NCI-H2081 treated with DMSO at 0.1 percent for 48 hours (cell line): ENCODE measurements at regions not wholly inside any gene's neighbourhood (a gene's known extent, or its start where the extent isn't known, plus 50 kb on each side); places are given as distances from the start of the nearest gene placed in this dataset.

Experiments
- DNase-seq: peaks from one replicate; lab custom pipeline; 2025; lab: John Stamatoyannopoulos, UW

DNA sequence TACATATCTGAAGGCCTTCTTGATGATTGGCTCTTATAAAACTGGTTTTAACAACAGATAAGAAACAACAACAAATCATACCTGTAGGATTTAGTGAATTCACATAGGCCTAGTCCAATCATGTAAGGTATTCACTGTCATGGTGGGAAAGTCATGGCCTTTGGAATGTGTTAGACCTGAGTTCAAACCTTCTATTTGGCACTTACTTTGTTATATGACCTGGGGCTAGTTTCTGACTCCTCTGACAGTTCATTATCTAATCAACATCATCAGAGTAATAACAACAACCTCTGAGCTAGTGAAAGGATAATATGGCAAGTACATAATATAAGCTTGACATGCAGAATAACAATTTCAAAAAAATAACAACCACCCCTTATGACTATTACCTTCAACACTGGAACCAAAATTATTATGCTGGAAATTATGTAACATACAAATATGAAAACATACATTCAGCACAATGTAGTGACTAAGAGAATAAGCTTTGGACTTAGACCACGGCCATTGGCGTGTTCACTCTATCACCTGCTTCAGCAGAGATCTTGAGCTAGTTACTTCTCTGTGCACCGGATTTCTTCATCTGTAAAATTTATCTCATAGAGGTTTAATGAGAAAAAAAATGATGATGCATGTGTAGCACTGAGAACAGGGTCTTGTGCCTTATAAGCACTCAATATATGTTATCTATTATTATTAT lies 597.6 kb downstream of the LMO4 start:
- DNase-seq, result no peak

DNA sequence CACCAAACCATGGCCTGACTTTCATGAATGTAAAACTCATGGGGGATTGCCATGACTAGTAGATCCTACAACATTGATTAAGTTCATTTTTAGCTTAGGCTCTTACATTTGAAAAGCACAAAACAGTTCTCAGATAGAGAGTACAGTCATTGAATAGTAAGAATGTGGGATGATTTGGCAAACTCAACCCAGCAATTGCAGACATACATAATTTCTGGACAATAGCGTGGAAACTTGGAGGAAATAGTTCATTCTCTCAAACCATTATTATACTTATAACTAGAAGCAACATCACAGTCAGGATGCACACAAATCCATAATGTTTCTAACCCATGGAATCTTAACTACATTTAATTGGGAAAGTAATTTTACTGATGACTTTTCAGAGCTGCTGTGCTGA lies 598.2 kb downstream of the LMO4 start:
- DNase-seq, result no peak

DNA sequence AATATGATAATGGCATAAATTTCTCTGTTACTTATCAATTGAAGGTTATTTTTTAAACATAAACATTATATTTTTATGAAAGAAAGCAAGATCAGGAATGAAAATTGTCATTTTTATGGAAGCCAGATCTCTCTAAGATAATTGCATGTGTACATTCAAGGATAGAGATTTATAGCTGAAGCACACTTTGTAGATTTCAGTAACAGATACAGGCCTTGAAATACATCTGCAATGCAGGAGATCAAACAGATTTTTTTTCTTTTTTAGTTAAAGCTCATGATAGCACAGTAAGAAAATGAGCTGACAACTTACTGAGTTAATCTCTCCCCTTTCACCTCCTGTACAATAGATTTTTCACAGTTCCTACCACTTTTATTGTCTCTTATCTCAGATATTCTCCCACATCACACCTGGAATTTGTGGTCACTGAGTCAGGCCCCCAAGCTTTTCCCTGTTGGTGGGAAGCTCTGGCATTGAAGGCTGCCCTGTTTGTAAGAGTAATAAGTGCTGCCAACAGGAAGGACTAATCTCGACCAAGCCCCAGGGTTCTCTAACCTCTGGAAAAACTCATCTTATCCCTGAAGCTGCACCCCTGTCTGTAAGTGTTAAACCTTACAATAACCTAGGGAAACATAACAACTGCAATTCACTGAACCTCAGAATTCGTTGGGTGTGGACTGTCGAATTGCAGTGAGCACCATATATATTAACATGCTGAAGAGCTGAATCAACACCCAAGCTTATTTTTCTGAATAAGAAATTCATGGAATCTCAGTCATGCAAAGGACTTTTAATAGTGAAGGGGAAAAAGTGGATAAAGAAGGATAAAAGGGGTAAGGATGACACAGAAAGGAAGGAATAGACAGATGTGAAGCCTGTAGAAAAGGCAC lies 599.0 kb downstream of the LMO4 start:
- DNase-seq, result no peak

GRCh38 chr1:87928623-87929022 lies 599.9 kb downstream of the LMO4 start:
- DNase-seq, result no peak

DNA sequence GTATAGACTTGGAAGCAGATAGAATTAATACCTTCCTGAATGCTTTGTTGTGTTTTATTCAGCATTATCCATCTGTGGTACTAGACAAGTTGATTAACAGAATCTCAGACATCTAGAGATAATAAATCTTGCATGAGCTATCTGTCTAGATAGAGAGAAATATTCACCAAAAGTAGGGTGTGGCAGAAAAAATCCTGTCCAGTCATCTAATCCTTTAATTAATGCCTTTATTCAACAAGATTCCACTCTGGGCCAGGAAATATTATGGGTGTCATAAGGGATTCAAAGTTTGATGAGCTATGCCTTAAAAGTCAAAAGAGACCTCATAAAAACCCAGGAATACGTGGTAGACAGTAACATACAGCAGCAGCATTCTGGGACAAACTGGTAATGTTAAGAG lies 601.2 kb downstream of the LMO4 start:
- no peak for DNase-seq

DNA sequence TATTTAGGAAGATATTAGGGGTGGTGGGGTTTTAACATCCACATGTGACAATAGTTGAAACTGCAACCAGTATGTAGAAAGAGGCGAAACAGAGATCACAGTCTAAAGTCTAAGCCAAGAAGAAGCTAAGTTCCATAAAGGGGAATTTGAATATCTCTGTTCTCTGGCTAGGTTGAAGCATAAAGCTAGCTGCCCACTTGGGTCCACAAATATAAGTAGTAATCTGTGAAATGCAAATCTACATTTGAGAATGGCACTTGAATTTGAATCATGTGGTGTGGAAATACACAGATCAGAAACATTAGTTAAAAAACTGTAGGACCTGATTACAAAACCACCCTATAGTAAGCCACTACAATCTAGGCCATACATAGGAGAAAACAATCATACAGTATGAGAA lies 602.1 kb downstream of the LMO4 start:
- no peak for DNase-seq

DNA sequence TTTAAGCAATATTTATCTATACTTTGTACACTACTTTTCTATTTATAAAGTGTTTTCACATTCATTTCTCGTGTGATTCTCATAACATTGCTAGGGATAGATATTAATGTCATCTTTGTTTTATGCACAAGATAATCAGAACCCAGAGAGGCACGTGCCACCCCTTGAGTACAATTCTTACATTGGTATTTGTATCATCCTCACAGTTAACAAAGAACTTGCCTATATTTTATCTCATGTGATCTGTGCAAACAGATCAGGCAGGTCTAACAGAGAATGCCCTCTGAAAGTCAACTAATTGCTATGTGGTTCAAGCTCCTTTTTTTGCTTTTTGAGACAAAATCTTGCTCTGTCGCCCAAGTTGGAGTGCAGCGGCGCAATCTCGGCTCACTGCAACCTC lies 604.5 kb downstream of the LMO4 start:
- DNase-seq, result no peak

GRCh38 chr1:87935130-87935529 lies 606.5 kb downstream of the LMO4 start:
- no peak for DNase-seq

- no peak for DNase-seq
These were observed 609.2 kb downstream of the LMO4 start for GRCh38 chr1:87937831-87938395.

GRCh38 chr1:87938631-87939030 lies 610.0 kb downstream of the LMO4 start:
- DNase-seq, result no peak

DNA sequence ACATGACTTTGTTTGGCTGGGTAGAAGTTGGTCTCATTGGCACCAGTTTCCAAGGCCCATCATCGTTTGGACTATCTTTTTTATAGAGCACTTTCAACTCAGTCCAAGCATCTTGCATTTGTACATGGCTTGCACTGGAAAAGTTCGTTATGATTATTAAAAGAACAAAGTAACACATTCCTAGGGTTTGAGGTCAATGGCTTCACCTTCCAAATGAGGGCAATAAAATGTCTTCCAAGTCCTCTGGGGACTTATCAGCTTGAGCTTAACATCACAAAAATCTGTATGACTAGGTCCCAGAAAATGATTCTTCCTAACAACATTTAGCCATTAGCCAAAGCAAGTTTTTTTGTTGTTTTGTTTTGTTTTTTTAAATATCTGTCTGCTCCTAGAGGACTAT lies 610.8 kb downstream of the LMO4 start:
- no peak for DNase-seq

DNA sequence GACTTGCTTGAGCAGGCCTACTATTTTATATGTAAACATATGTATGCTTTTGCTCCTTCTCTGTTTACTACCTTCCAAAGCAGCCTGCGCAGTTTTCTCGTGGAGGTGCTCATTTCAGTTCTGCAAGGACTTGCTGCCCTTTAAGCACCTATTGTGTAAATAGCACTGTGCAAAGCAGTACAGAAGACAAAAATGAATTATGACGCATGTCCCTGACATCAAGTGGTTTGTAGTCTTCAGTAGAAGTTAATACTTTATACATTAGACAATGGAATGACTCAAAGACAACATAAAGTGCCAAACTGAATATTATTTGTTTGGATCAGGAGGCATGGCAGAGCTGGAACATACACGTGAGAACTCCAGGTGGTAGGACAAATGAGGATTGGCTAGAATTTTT lies 611.7 kb downstream of the LMO4 start:
- no peak for DNase-seq

DNA sequence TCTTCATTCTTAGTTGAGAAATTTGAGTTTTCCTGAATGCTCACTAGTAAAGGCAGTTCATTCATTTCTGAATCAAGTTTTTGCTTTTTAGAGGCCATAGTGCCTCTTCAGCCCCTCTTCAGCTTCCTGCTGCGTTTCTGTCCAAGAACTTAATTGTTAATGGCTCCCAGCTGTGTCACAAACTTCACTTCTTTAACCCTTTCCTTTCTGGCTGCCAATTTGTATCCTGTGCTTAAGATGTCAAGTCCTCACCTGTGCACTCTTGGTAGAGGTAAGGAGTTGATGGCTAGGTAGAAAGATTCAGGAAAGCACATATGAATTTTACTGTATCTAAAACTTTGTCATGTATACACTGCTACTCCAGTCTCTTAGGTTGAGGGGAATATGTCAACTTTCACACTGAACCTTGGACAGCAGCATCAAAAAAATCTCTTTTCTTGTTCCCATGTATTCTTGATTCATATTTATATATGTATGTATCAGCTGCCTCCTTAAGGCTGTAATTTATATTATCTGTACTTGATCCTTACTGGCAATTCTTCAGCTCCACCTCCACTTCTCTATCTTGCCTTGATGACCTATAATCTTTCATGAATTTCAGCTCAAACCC lies 612.8 kb downstream of the LMO4 start:
- no peak for DNase-seq

- no peak for DNase-seq
These were observed 613.5 kb downstream of the LMO4 start for GRCh38 chr1:87942165-87942564.

DNA sequence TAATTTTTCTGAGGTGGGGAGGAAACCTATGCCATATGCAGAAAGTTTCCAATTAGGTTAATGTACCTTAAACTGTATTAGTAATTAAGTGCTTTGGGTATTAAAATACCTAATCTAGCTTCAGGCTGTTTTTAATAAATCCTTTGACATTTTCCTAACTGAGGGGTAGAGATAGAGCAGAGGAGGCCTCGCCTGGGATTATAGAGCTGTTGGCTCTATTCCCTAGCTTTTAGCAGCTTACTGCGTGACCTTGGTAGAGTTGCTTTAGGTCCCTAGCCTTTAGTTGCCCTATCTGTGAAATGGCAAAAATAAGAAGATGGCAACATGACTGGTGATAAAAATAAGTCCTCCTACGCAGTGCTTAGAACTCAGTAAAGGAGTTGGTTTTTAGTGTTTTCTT lies 621.0 kb downstream of the LMO4 start:
- no peak for DNase-seq

GRCh38 chr1:87950369-87950768 lies 621.7 kb downstream of the LMO4 start:
- DNase-seq, result no peak

GRCh38 chr1:87951409-87951808 lies 622.7 kb downstream of the LMO4 start:
- DNase-seq, result no peak

DNA sequence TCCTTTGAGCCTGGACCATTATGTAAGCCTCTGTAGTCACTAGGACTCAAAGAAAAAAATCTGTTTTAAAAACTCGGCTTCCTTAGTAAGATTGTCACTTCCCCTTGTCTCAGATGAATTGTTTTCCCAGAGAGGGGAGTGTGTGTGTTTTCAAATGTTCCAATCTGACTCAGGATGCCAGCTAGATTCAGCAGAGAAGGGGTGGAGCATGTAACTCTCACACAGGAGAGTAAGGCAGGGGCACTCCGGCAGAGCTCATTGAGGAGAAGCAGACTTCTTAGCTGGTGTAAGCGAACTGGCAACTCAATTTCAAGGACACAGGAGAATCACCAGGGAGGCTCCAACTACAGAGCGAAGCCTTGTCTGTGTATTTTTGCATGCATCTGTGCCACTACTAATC lies 623.2 kb downstream of the LMO4 start:
- no peak for DNase-seq

- DNase-seq, result no peak
These were observed 624.4 kb downstream of the LMO4 start for GRCh38 chr1:87953121-87953520.

DNA sequence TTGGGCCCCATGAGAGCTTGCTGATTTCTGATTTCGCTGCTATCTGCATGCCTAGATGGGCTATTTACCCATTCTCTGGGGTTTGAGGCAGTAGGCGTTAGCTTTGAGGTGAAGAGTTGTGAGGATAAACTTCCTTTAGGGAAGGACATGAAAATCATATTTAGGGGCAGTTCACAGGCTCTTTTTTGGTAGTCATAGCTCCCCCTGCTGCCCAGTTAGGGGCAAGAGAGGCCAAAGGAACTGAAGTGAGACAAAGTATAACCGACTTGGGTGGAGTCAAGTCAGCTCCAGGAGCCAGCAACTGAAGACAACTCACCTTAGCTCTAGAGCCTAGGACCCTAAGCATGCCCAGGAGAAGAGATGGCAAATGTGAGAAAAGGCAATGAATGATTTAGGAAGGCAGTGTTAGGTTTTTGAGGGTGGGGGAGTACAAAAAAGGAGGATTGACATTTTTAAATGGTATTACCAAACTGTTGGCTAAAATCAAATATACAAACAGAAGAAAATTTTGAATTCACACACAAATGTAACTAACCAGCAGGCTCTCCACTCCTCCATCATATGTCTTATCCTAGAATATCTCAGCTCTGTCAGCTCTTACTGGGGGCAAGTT lies 625.2 kb downstream of the LMO4 start:
- DNase-seq, result no peak

GRCh38 chr1:87955038-87955437 lies 626.4 kb downstream of the LMO4 start:
- no peak for DNase-seq

- DNase-seq, result no peak
These were observed 627.4 kb downstream of the LMO4 start for GRCh38 chr1:87956072-87956471.
